A673 (cell line): ENCODE measurements at regions not wholly inside any gene's neighbourhood (a gene's known extent, or its start where the extent isn't known, plus 50 kb on each side); places are given as distances from the start of the nearest gene placed in this dataset.

ENCODE experiments used
- BruUV-seq: library from RNA; stranded (reverse); fragments of 400-500 nt; replicated peaks from 2 replicates; lab custom pipeline; 2021; lab: Mats Ljungman, UMichigan
- CTCF ChIA-PET: fragments of 300-600 bp; sonication (Branson Sonifier 250); formaldehyde crosslinking; loops from one replicate; lab custom pipeline; 2022; ENCODE audit warnings: antibody characterized with exemption; lab: Charles Lee
- POLR2A ChIA-PET: fragments of 300-600 bp; sonication (Branson Sonifier 250); formaldehyde crosslinking; loops from one replicate; lab custom pipeline; 2022; ENCODE audit warnings: antibody characterized with exemption; ENCODE audit not compliant: low non-redundant PET; lab: Charles Lee
- DNase-seq: peaks from one replicate; pipeline ENCODE4 v3.0.0-alpha.2; 2015; ENCODE audit warnings: low spot score
- H3K27ac ChIP-seq: fragments of 200-600 bp; sonication (generic); 2 replicates; pipeline ENCODE4 v1.5.1; 2016; ENCODE audit warnings: mixed run types, low read depth, mild to moderate bottlenecking, mixed read lengths, antibody characterized with exemption, low read length; ENCODE audit not compliant: poor library complexity, severe bottlenecking
- H3K27me3 ChIP-seq: fragments of 200-600 bp; sonication (generic); replicated peaks from 2 replicates; pipeline ENCODE4 v1.6.1; 2017; ENCODE audit warnings: mixed run types, low read depth, mild to moderate bottlenecking, mixed read lengths, antibody characterized with exemption, low read length; ENCODE audit not compliant: insufficient read depth, poor library complexity
- H3K36me3 ChIP-seq: fragments of 200-600 bp; sonication (generic); 2 replicates; pipeline ENCODE4 v1.6.1; 2016; ENCODE audit warnings: mixed run types, mild to moderate bottlenecking, mixed read lengths, antibody characterized with exemption, low read length; ENCODE audit not compliant: insufficient read depth, poor library complexity, severe bottlenecking
- H3K4me1 ChIP-seq: fragments of 200-600 bp; sonication (generic); 2 replicates; pipeline ENCODE4 v1.6.1; 2017; ENCODE audit warnings: mixed run types, mild to moderate bottlenecking, mixed read lengths, antibody characterized with exemption, low read length; ENCODE audit not compliant: insufficient read depth, poor library complexity, severe bottlenecking
- H3K4me3 ChIP-seq: fragments of 200-600 bp; sonication (generic); 2 replicates; pipeline ENCODE4 v1.5.1; 2016; ENCODE audit warnings: low read depth, mixed run types, mild to moderate bottlenecking, mixed read lengths, low read length; ENCODE audit not compliant: poor library complexity, severe bottlenecking
- H3K9me3 ChIP-seq: fragments of 200-600 bp; sonication (generic); 2 replicates; pipeline ENCODE4 v1.6.1; 2016; ENCODE audit warnings: mixed run types, low read depth, mild to moderate bottlenecking, mixed read lengths, antibody characterized with exemption, low read length; ENCODE audit not compliant: poor library complexity, severe bottlenecking
- EZH2 ChIP-seq: fragments of 200-600 bp; sonication (generic); IDR thresholded peaks from 2 replicates; pipeline ENCODE4 v1.6.1; 2017; ENCODE audit warnings: borderline replicate concordance, low read depth, mild to moderate bottlenecking, mixed read lengths, antibody characterized with exemption, low read length; ENCODE audit not compliant: poor library complexity, severe bottlenecking
- intact Hi-C: fragments of 100-400 bp; cut with micrococcal nuclease; formaldehyde crosslinking; loops from one replicate; pipeline ENCODE4 v1.10.0; 2022; ENCODE audit not compliant: unreplicated experiment
- TF ChIP-seq, protein P1 (sequence below): fragments of 300-800, 200-600 bp; sonication (generic); conservative IDR thresholded peaks from 2 replicates; pipeline ENCODE4 v1.5.1; 2017; ENCODE audit warnings: low read depth, mild to moderate bottlenecking, antibody characterized with exemption, low read length, moderate library complexity, mixed read lengths

DNA sequence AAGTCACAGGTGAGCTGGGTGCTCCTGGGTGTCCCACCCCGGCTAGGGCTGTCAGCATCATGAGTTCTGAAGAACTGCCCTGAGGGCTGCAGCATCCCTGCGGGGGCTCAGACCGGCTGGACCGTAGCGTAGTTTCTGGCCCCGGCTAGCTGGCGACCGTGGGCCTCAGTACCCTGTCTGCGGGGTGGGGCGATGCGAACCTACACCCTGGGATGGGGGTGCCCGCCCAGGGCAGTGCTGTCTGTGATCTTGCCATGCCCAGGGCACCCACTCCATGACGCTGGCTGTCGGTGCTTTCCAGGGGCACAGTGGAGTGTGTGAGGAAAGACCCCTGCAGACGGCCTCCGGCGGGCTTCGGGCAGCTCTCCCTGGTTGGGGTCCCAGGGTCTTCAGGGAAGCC, 66.5 kb upstream of the IRX4 start:
- Histone ChIP-seq H3K27me3 (peaks cover 29% of the 10 kb centered on the region), H3K27ac (no peak overlapping the region), H3K36me3 (no peaks in the 10 kb centered on the region), H3K4me3 (no peak overlapping the region), H3K9me3 (no peaks in the 10 kb centered on the region), H3K4me1 (no peaks in the 10 kb centered on the region)
- no peak for TF ChIP-seq EZH2
- TF ChIP-seq, protein P1, sequence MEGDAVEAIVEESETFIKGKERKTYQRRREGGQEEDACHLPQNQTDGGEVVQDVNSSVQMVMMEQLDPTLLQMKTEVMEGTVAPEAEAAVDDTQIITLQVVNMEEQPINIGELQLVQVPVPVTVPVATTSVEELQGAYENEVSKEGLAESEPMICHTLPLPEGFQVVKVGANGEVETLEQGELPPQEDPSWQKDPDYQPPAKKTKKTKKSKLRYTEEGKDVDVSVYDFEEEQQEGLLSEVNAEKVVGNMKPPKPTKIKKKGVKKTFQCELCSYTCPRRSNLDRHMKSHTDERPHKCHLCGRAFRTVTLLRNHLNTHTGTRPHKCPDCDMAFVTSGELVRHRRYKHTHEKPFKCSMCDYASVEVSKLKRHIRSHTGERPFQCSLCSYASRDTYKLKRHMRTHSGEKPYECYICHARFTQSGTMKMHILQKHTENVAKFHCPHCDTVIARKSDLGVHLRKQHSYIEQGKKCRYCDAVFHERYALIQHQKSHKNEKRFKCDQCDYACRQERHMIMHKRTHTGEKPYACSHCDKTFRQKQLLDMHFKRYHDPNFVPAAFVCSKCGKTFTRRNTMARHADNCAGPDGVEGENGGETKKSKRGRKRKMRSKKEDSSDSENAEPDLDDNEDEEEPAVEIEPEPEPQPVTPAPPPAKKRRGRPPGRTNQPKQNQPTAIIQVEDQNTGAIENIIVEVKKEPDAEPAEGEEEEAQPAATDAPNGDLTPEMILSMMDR = no peak
- intact Hi-C loops = no loop called here
- DNase-seq = no peak
- no TSS peak for BruUV-seq
- CTCF ChIA-PET = interaction anchor here (0.5 kb wide), 1 partner anchor 17 kb away, joined by 3 read pairs; no protein-coding TSS in a partner anchor
- POLR2A ChIA-PET = no interaction called here

DNA sequence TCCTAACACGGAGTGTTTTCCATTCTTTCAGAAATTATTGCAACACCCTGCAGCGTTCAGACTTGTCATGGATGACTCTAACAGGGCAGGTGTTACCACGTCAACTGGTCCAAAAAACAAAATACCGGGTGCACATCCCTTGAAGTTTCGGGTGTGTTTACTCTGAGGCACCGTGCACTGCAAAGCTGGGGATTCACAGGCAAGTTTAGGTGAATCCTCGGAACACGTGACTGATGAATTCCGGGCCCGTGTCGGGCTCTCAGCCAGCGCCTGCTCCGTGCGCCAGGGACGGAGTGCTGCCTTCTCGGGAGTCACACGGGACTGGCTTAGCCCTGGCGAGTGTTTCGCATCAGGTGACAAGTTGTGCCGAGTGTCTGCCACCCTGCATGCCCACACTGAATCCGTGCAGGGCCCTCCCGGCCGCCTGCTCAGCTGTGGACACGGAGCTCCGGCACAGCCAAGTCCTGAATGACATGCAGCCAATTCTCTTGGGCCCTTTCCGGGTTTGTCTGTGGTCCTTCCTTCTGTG, 66.0 kb upstream of the IRX4 start:
- TF ChIP-seq, protein P1 = no peak
- no peak for TF ChIP-seq EZH2
- H3K4me3 ChIP-seq = no peak overlapping the region
- no TSS peak for BruUV-seq
- intact Hi-C loops = no loop called here
- H3K27ac ChIP-seq = no peak overlapping the region
- no peaks in the 10 kb centered on the region for H3K4me1 ChIP-seq
- no peaks in the 10 kb centered on the region for H3K9me3 ChIP-seq
- no peak for DNase-seq
- peaks cover 29% of the 10 kb centered on the region for H3K27me3 ChIP-seq
- POLR2A ChIA-PET = no interaction called here
- CTCF ChIA-PET = no interaction called here
- H3K36me3 ChIP-seq = no peaks in the 10 kb centered on the region

- TF ChIP-seq, protein P1 = no peak
- no peak for TF ChIP-seq EZH2
- no peaks in the 10 kb centered on the region for H3K36me3 ChIP-seq
- ChIA-PET POLR2A (no interaction called here), CTCF (no interaction called here)
- no peaks in the 10 kb centered on the region for H3K4me1 ChIP-seq
- no peak for DNase-seq
- no peaks in the 10 kb centered on the region for H3K9me3 ChIP-seq
- no peak overlapping the region for H3K4me3 ChIP-seq
- no peak overlapping the region for H3K27ac ChIP-seq
- H3K27me3 ChIP-seq = peaks cover 29% of the 10 kb centered on the region
- BruUV-seq = no TSS peak
- intact Hi-C loops = no loop called here
These were observed 65.4 kb upstream of the IRX4 start for GRCh38 chr5:1948111-1948510.
